ENCODE measurements at regions not wholly inside any gene's neighbourhood (a gene's known extent, or its start where the extent isn't known, plus 50 kb on each side); places are given as distances from the start of the nearest gene placed in this dataset.

- Histone ChIP-seq H2BK120ac (replicated peaks; ENCODE audit: low read depth, low read length) (no peak overlapping the region), H3K4ac (replicated peaks; ENCODE audit: insufficient read length, low read depth, low read length) (no peak overlapping the region), H3K18ac (ENCODE audit: extremely low read depth, low read length) (no peak overlapping the region), H3K4me1 (replicated peaks in 1 of 4; ENCODE audit: control insufficient read depth in 3 of 4, insufficient read depth in 4 of 4, low read length in 3 of 4) (peaks cover 0 to 6% (median 1%) of the 10 kb centered on the region in 4 experiments; a peak in 4 of 7 replicates), H3K9ac (replicated peaks in 1 of 4; ENCODE audit: extremely low read depth in 1 of 4, low read depth in 3 of 4, low read length in 3 of 4) (no peak overlapping the region), H3K4me3 (ENCODE audit: extremely low read depth in 1 of 4, insufficient read depth in 2 of 4, low read depth in 3 of 4, low read length in 4 of 4) (no peak overlapping the region), H2BK20ac (ENCODE audit: low read length) (no peak overlapping the region), H3K56ac (replicated peaks; ENCODE audit: insufficient read length, low read depth, low read length) (no peak overlapping the region), H4K91ac (replicated peaks; ENCODE audit: insufficient read length, low read length) (no peak overlapping the region), H4K8ac (ENCODE audit: extremely low read depth, insufficient read depth, low read length) (no peak overlapping the region), H3K36me3 (ENCODE audit: control insufficient read depth in 2 of 4, insufficient read depth in 4 of 4, low read length in 3 of 4) (no peaks in the 10 kb centered on the region), H3K23me2 (ENCODE audit: low read depth, low read length) (no peaks in the 10 kb centered on the region), H2AK5ac (ENCODE audit: low read depth, low read length) (no peak overlapping the region), H2BK12ac (ENCODE audit: low read depth, low read length) (no peak overlapping the region), H2BK5ac (ENCODE audit: low read depth, low read length) (no peak overlapping the region), H3K27ac (ENCODE audit: low read depth, low read length) (no peak overlapping the region), H2BK15ac (ENCODE audit: low read length) (no peak overlapping the region), H3K14ac (ENCODE audit: insufficient read length) (no peak overlapping the region), H3K79me2 (ENCODE audit: control insufficient read depth in 1 of 2, insufficient read depth in 2 of 2, low read length in 2 of 2) (no peaks in the 10 kb centered on the region), H2AFZ (ENCODE audit: low read length) (no peak overlapping the region), H3K4me2 (ENCODE audit: insufficient read depth in 1 of 2, low read depth in 2 of 2, low read length in 2 of 2) (no peak overlapping the region), H4K20me1 (replicated peaks in 1 of 2; ENCODE audit: control insufficient read depth in 1 of 2, insufficient read depth in 2 of 2, low read length in 2 of 2) (no peaks in the 10 kb centered on the region), H3K23ac (ENCODE audit: insufficient read length) (no peak overlapping the region), H3K27me3 (replicated peaks in 1 of 4; ENCODE audit: control insufficient read depth in 3 of 4, extremely low read depth in 1 of 4, insufficient read depth in 3 of 4, low read length in 3 of 4) (no peaks in the 10 kb centered on the region), H3K79me1 (ENCODE audit: low read depth, low read length) (no peaks in the 10 kb centered on the region), H4K5ac (ENCODE audit: insufficient read length, low read depth, low read length) (no peak overlapping the region), H3K9me3 (ENCODE audit: insufficient read depth in 2 of 2, low read depth in 1 of 2, low read length in 1 of 2) (no peaks in the 10 kb centered on the region)
- 63% methylated on average over 1 of the region's 1 CpG; no CpG with 5 or more reads in 1 of the 2 experiments for WGBS, 2 experiments (ENCODE audit: extremely low coverage in 1 of 2, insufficient coverage in 1 of 2, insufficient read length in 1 of 2, insufficient replicate concordance in 2 of 2, low coverage in 1 of 2, low lambda C conversion rate in 2 of 2, missing lambda C conversion rate in 1 of 2)
- ChIA-PET CTCF (ENCODE audit: partially characterized antibody) (interaction anchor here (0.9 to 1.5 kb wide), 4 partner anchors 8 to 11 kb away, joined by 3 to 4 read pairs (median 4); no protein-coding TSS in a partner anchor), POLR2A (ENCODE audit: partially characterized antibody) (interaction anchor here (1.3 to 1.6 kb wide), 2 partner anchors 12 to 399 kb away, joined by 3 to 4 read pairs; no protein-coding TSS in a partner anchor)
- DNase-seq (ENCODE audit: low read depth in 1 of 2, low spot score in 2 of 2) (no peak), FAIRE-seq (peak; percentile 45)
- no peak for TF ChIP-seq YY1 (IDR thresholded peaks at IDR 0.05; ENCODE audit: low read depth, low read length)
- TF ChIP-seq GTF2F1 (IDR thresholded peaks at IDR 0.05; ENCODE audit: borderline replicate concordance, low read depth, low read length) = no peak
- TF ChIP-seq POLR2A (IDR thresholded peaks at IDR 0.05; ENCODE audit: control extremely low read depth in 1 of 2, low read depth in 2 of 2, low read length in 2 of 2) = no peak
- TF ChIP-seq BRCA1 (IDR thresholded peaks at IDR 0.05; ENCODE audit: low read depth, low read length) = no peak
- TF ChIP-seq SIX5 (IDR thresholded peaks at IDR 0.05; ENCODE audit: low read depth, low read length) = no peak
- no peak for TF ChIP-seq CHD2 (IDR thresholded peaks at IDR 0.05; ENCODE audit: low read length)
- TF ChIP-seq SRF (IDR thresholded peaks at IDR 0.05; ENCODE audit: low read depth, low read length) = no peak
- TF ChIP-seq HDAC6 (IDR thresholded peaks at IDR 0.05; ENCODE audit: low read depth, low read length) = no peak
- no peak for TF ChIP-seq RAD21 (IDR thresholded peaks at IDR 0.05 in 1 of 2, conservative IDR thresholded peaks at IDR 0.05 in 1 of 2; ENCODE audit: low read depth in 2 of 2, low read length in 2 of 2)
- TF ChIP-seq SP2 (IDR thresholded peaks at IDR 0.05; ENCODE audit: low read length) = no peak
- no peak for TF ChIP-seq NANOG (IDR thresholded peaks at IDR 0.05; ENCODE audit: insufficient read depth, low read depth, low read length, poor library complexity, severe bottlenecking)
Observed at GRCh38 chr1:56179543-56179942, 399.8 kb downstream of the PLPP3 start.
